ENCODE measurements at regions not wholly inside any gene's neighbourhood (a gene's known extent, or its start where the extent isn't known, plus 50 kb on each side); places are given as distances from the start of the nearest gene placed in this dataset.

DNA sequence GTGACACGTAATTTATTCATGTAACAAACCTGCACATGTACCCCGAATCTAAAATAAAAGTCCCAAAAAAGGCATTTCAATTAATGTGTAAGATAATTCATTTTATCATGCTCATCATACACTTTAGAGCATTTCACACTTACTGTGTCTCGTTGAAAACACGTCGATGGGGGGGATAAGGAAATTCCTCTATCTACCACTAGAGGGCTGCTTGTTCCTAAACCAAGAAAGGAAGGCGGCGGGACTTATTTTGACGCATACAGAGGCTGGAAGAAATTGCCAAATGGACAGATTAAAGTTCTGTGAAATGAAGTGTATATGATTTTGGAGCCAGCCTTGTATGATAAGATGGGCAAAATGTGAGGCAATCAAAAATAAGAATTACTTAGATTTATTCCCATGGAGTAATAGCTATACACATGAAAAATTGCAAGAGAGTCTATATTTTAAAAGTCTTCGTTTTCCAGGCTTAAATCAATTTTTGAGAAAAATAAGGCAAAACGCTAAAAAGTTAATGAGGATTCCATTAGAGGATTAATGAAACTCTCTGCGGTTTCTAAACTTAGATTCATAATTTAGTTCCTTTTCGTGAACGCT is 346.8 kb downstream of the CNTN3 start:
- peaks cover 0 to 13% (median 0%) of the 10 kb centered on the region in 5 donors for H3K4me1 ChIP-seq (ENCODE audit: control insufficient read depth in 5 of 5, insufficient read depth in 5 of 5, low read length in 5 of 5)
- H3K27me3 ChIP-seq (ENCODE audit: control insufficient read depth in 3 of 3, insufficient read depth in 3 of 3, low read length in 2 of 3): no peaks in the 10 kb centered on the region
- H3K9ac ChIP-seq (ENCODE audit: insufficient read depth in 1 of 2, low read length in 2 of 2): no peak overlapping the region
- ATAC-seq (ENCODE audit: insufficient read depth, low FRiP score): peak; percentile 27
- peaks cover 0 to 2% (median 0%) of the 10 kb centered on the region in 4 donors for H3K36me3 ChIP-seq (ENCODE audit: control insufficient read depth in 4 of 4, insufficient read depth in 4 of 4, low read length in 4 of 4)
- TF ChIP-seq CTCF (IDR thresholded peaks at IDR 0.05; ENCODE audit: control extremely low read depth, extremely low read depth): peak; percentile 11
- H3K4me3 ChIP-seq: no peak overlapping the region
- H3K27ac ChIP-seq (ENCODE audit: low read depth in 1 of 2, low read length in 1 of 2): no peak overlapping the region
- H3K9me3 ChIP-seq (ENCODE audit: control insufficient read depth in 4 of 4, insufficient read depth in 3 of 4, low read length in 3 of 4): no peaks in the 10 kb centered on the region
- WGBS, 2 donors: 38 to 39% methylated on average over 13 of the region's 13 CpGs
- DNase-seq: peak; percentile 41 to 86 (median 81)

DNA sequence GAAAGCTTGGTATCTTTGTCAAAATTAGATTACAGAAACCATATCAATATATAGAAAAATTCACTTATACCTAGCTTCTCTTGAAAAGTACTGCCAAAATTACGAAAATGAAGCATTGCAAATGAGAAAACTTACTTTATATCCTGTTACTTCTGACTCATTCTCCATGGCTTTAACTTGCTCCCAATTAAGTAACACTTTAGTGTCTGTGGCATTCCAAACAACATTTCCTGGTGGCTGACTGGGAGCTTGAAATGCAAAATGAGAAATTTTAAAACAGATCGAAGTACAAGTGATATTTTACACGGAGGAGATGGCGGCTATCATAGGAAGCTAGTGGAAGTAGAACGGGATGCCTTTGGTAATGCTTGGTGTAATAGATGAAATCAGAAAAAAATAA is 347.3 kb downstream of the CNTN3 start:
- H3K36me3 ChIP-seq (ENCODE audit: control insufficient read depth in 4 of 4, insufficient read depth in 4 of 4, low read length in 4 of 4): peaks cover 0 to 2% (median 0%) of the 10 kb centered on the region in 4 donors
- 67% methylated on average over 5 of the region's 5 CpGs for WGBS, 2 donors

DNA sequence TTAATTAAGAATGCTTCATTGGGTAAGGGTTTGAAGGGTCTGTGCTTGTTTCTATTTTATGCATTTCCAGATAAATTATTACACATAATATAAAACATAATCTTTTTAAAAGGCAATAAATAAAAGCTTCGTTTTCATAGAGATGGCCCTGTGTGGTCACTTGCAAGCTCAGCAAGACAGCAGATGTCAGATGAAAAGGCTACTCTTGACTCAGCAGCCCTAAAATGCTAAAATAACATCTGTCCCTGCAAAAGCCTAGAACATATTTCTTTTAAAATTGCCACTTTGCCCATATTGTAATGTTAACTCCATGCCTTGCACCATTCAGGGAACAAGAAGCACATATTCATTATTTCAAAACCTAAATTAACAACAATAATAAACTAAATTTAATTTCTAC is 349.4 kb downstream of the CNTN3 start:
- Histone ChIP-seq H3K9me3 (ENCODE audit: control insufficient read depth in 4 of 4, insufficient read depth in 3 of 4, low read length in 3 of 4) (no peaks in the 10 kb centered on the region), H3K36me3 (ENCODE audit: control insufficient read depth in 4 of 4, insufficient read depth in 4 of 4, low read length in 4 of 4) (peaks cover 0 to 2% (median 0%) of the 10 kb centered on the region in 4 donors), H3K27me3 (ENCODE audit: control insufficient read depth in 3 of 3, insufficient read depth in 3 of 3, low read length in 2 of 3) (no peaks in the 10 kb centered on the region), H3K4me1 (ENCODE audit: control insufficient read depth in 5 of 5, insufficient read depth in 5 of 5, low read length in 5 of 5) (peaks cover 0 to 8% (median 0%) of the 10 kb centered on the region in 5 donors), H3K27ac (ENCODE audit: low read depth in 1 of 2, low read length in 1 of 2) (no peak overlapping the region), H3K4me3 (no peak overlapping the region), H3K9ac (ENCODE audit: insufficient read depth in 1 of 2, low read length in 2 of 2) (no peak overlapping the region)
- no peak for TF ChIP-seq CTCF (IDR thresholded peaks at IDR 0.05; ENCODE audit: control extremely low read depth, extremely low read depth)
- DNase-seq: no peak
- 66 to 75% methylated on average over 1 of the region's 1 CpG for WGBS, 2 donors
- ATAC-seq (ENCODE audit: insufficient read depth, low FRiP score): no peak

More for the DNA sequence above, 347.3 kb downstream of the CNTN3 start:
- Histone ChIP-seq H3K4me1 (ENCODE audit: control insufficient read depth in 5 of 5, insufficient read depth in 5 of 5, low read length in 5 of 5) (peaks cover 0 to 9% (median 0%) of the 10 kb centered on the region in 5 donors), H3K27ac (ENCODE audit: low read depth in 1 of 2, low read length in 1 of 2) (no peak overlapping the region), H3K9me3 (ENCODE audit: control insufficient read depth in 4 of 4, insufficient read depth in 3 of 4, low read length in 3 of 4) (no peaks in the 10 kb centered on the region), H3K4me3 (no peak overlapping the region), H3K9ac (ENCODE audit: insufficient read depth in 1 of 2, low read length in 2 of 2) (no peak overlapping the region), H3K27me3 (ENCODE audit: control insufficient read depth in 3 of 3, insufficient read depth in 3 of 3, low read length in 2 of 3) (no peaks in the 10 kb centered on the region)
- ATAC-seq (ENCODE audit: insufficient read depth, low FRiP score) (no peak), DNase-seq (peak in 2 of 3 donors; percentile 21 to 27)
- no peak for TF ChIP-seq CTCF (IDR thresholded peaks at IDR 0.05; ENCODE audit: control extremely low read depth, extremely low read depth)

GRCh38 chr3:74263031-74263430 is 351.4 kb downstream of the CNTN3 start:
- DNase-seq: no peak
- Histone ChIP-seq H3K9me3 (ENCODE audit: control insufficient read depth in 4 of 4, insufficient read depth in 3 of 4, low read length in 3 of 4) (no peaks in the 10 kb centered on the region), H3K9ac (ENCODE audit: insufficient read depth in 1 of 2, low read length in 2 of 2) (no peak overlapping the region), H3K27ac (ENCODE audit: low read depth in 1 of 2, low read length in 1 of 2) (no peak overlapping the region), H3K4me3 (no peak overlapping the region), H3K27me3 (ENCODE audit: control insufficient read depth in 3 of 3, insufficient read depth in 3 of 3, low read length in 2 of 3) (no peaks in the 10 kb centered on the region), H3K36me3 (ENCODE audit: control insufficient read depth in 4 of 4, insufficient read depth in 4 of 4, low read length in 4 of 4) (peaks cover 0 to 2% (median 0%) of the 10 kb centered on the region in 4 donors), H3K4me1 (ENCODE audit: control insufficient read depth in 5 of 5, insufficient read depth in 5 of 5, low read length in 5 of 5) (peaks cover 0 to 8% (median 0%) of the 10 kb centered on the region in 5 donors)
- no peak for TF ChIP-seq CTCF (IDR thresholded peaks at IDR 0.05; ENCODE audit: control extremely low read depth, extremely low read depth)
- no peak for ATAC-seq (ENCODE audit: insufficient read depth, low FRiP score)
- 82 to 87% methylated on average over 1 of the region's 1 CpG for WGBS, 2 donors

Measured in lung (tissue), 11 donors.